Liver (tissue), 3 donors: ENCODE measurements at regions not wholly inside any gene's neighbourhood (a gene's known extent, or its start where the extent isn't known, plus 50 kb on each side); places are given as distances from the start of the nearest gene placed in this dataset.

Experiments used
- CTCF ChIP-seq: fragments of 150-350 bp; IDR thresholded peaks from 2 replicates; pipeline ENCODE4 v1.5.1; 2017; ENCODE audit warnings: improper control_type of control experiment, low read depth, low read length; ENCODE audit not compliant: missing input control
- FOXA2 ChIP-seq: IDR thresholded peaks from 2 replicates; pipeline ENCODE4 v1.6.1; 2016; ENCODE audit warnings: antibody characterized with exemption
- GABPA ChIP-seq, 2 donors: IDR thresholded peaks in 1 of 2; conservative IDR thresholded peaks in 1 of 2; 2 replicates each; pipeline ENCODE4 v1.6.1; 2016; ENCODE audit warnings: antibody characterized with exemption in 2 of 2, mild to moderate bottlenecking in 1 of 2, moderate library complexity in 1 of 2
- HNF4G ChIP-seq: IDR thresholded peaks from 2 replicates; pipeline ENCODE4 v1.6.1; 2016; ENCODE audit warnings: antibody characterized with exemption
- JUND ChIP-seq, 2 donors: IDR thresholded peaks; 2 replicates each; pipeline ENCODE4 v1.6.1; 2016; ENCODE audit warnings: antibody characterized with exemption in 2 of 2
- RAD21 ChIP-seq, 2 donors: IDR thresholded peaks; 2 replicates each; pipeline ENCODE4 v1.6.1; 2016; ENCODE audit warnings: antibody characterized with exemption in 2 of 2, mild to moderate bottlenecking in 2 of 2
- REST ChIP-seq: IDR thresholded peaks from 2 replicates; pipeline ENCODE4 v1.6.1; 2016; ENCODE audit warnings: antibody characterized with exemption, mild to moderate bottlenecking
- RXRA ChIP-seq, 2 donors: IDR thresholded peaks; 2 replicates each; pipeline ENCODE4 v1.6.1; 2017 to 2018; ENCODE audit warnings: antibody characterized with exemption in 2 of 2, mild to moderate bottlenecking in 1 of 2
- SP1 ChIP-seq: IDR thresholded peaks from 2 replicates; pipeline ENCODE4 v1.6.1; 2018; ENCODE audit warnings: antibody characterized with exemption, mild to moderate bottlenecking
- TAF1 ChIP-seq: conservative IDR thresholded peaks from 2 replicates; pipeline ENCODE4 v1.6.1; 2016; ENCODE audit warnings: antibody characterized with exemption, mild to moderate bottlenecking
- YY1 ChIP-seq: IDR thresholded peaks from 2 replicates; pipeline ENCODE4 v1.6.1; 2016; ENCODE audit warnings: antibody characterized with exemption, mild to moderate bottlenecking
- ZBTB33 ChIP-seq: IDR thresholded peaks from 2 replicates; pipeline ENCODE4 v1.6.1; 2016; ENCODE audit warnings: antibody characterized with exemption
- donor health status: healthy.
- donor health status: healthy.

GRCh38 chr5:121559832-121560231 lies 291.9 kb upstream of the FTMT start:
- no peak for TF ChIP-seq CTCF
- TF ChIP-seq GABPA (IDR thresholded peaks at IDR 0.05 in 1 of 2, conservative IDR thresholded peaks at IDR 0.05 in 1 of 2) = no peak
- no peak for TF ChIP-seq HNF4G
- no peak for TF ChIP-seq ZBTB33
- TF ChIP-seq RXRA (IDR thresholded peaks at IDR 0.05) = no peak
- no peak for TF ChIP-seq JUND (IDR thresholded peaks at IDR 0.05)
- no peak for TF ChIP-seq REST
- no peak for TF ChIP-seq YY1
- TF ChIP-seq RAD21 (IDR thresholded peaks at IDR 0.05) = no peak
- TF ChIP-seq TAF1 = no peak
- TF ChIP-seq SP1 = no peak
- TF ChIP-seq FOXA2 = no peak
